Testis (tissue), 2 donors: ENCODE measurements at regions not wholly inside any gene's neighbourhood (a gene's known extent, or its start where the extent isn't known, plus 50 kb on each side); places are given as distances from the start of the nearest gene placed in this dataset.

ENCODE experiments used
- DNase-seq: peaks from one replicate; pipeline ENCODE4 v3.0.0-alpha.2; 2019
- H3K27ac ChIP-seq, 2 donors: fragments of 200-600 bp; sonication (generic); one replicate each; pipeline ENCODE4 v1.5.1; 2019
- H3K27me3 ChIP-seq: fragments of 200-600 bp; sonication (generic); one replicate; pipeline ENCODE4 v1.5.1; 2019
- H3K36me3 ChIP-seq: fragments of 200-600 bp; sonication (generic); one replicate; pipeline ENCODE4 v1.5.1; 2017; ENCODE audit warnings: low read depth; ENCODE audit errors: missing control alignments
- H3K4me1 ChIP-seq: fragments of 200-600 bp; sonication (generic); one replicate; pipeline ENCODE4 v1.5.1; 2019
- H3K4me3 ChIP-seq, 2 donors: fragments of 200-600 bp; sonication (generic); one replicate each; pipeline ENCODE4 v1.5.1; 2017 to 2019
- H3K9me3 ChIP-seq: fragments of 200-600 bp; sonication (generic); one replicate; pipeline ENCODE4 v1.5.1; 2017
- CTCF ChIP-seq, 3 experiments: fragments of 450-650 bp in 2 of 3; fragments of 200-600 bp in 1 of 3; sonication (generic) in 1 of 3; IDR thresholded peaks; one replicate each; pipeline ENCODE4 v1.5.1; 2016 to 2019; ENCODE audit warnings: antibody characterized with exemption in 3 of 3, mild to moderate bottlenecking in 2 of 3, moderate library complexity in 1 of 3
- POLR2A ChIP-seq: fragments of 450-650 bp; IDR thresholded peaks from one replicate; pipeline ENCODE4 v1.6.1; 2017; ENCODE audit warnings: antibody characterized with exemption, mild to moderate bottlenecking, moderate library complexity
- WGBS, 2 donors: methylation state at CpG; one replicate each; pipeline ENCODE4 v1.1.5; 2018; 5-methylcytosine and 5-hydroxymethylcytosine counted together
- intact Hi-C: fragments of 100-400 bp; cut with DNase I; formaldehyde crosslinking; loops from one replicate; pipeline ENCODE4 v1.15.1; 2023; ENCODE audit warnings: low total_unique reads

DNA sequence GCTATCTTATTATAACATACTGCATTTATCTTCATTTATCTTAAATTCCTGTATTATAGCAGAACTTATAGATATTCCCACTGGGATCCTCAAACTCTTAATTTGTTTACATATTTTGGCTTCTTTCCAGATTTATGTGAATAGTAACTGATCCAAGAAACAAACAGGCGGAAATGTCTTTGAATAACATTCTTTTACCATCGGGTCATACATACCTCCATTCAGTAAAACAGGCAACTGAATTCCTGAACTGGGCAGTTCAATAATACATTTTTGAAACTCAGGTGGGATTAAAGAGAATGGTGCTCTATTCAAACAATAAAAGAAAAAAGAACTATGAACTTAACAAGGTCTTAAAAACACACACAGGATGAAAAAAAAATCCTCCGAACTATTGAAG, 337.4 kb downstream of the CRPPA start:
- DNase-seq: no peak
- Histone ChIP-seq H3K4me3 (no peak overlapping the region), H3K36me3 (no peaks in the 10 kb centered on the region), H3K4me1 (no peaks in the 10 kb centered on the region), H3K27ac (no peak overlapping the region), H3K27me3 (no peaks in the 10 kb centered on the region), H3K9me3 (no peaks in the 10 kb centered on the region)
- intact Hi-C loops: no loop called here
- WGBS, 2 donors: 58 to 71% methylated on average over 3 of the region's 3 CpGs
- TF ChIP-seq CTCF (IDR thresholded peaks at IDR 0.05): no peak
- TF ChIP-seq POLR2A: no peak

GRCh38 chr7:16080131-16080530, 341.2 kb downstream of the CRPPA start:
- Histone ChIP-seq H3K4me1 (no peaks in the 10 kb centered on the region), H3K27ac (no peak overlapping the region), H3K27me3 (no peaks in the 10 kb centered on the region), H3K36me3 (no peaks in the 10 kb centered on the region), H3K4me3 (no peak overlapping the region), H3K9me3 (no peaks in the 10 kb centered on the region)
- TF ChIP-seq CTCF (IDR thresholded peaks at IDR 0.05) (no peak), POLR2A (no peak)
- DNase-seq: no peak
- intact Hi-C loops: no loop called here
- WGBS, 2 donors: 94 to 98% methylated on average over 2 of the region's 2 CpGs

GRCh38 chr7:16079723-16080122, 341.6 kb downstream of the CRPPA start:
- TF ChIP-seq POLR2A: no peak
- no peak for TF ChIP-seq CTCF (IDR thresholded peaks at IDR 0.05)
- intact Hi-C loops: loop anchor here (5.0 kb wide), 1 partner anchor 483 kb away; no protein-coding TSS in a partner anchor

GRCh38 chr7:16078076-16078952, 343.0 kb downstream of the CRPPA start:
- H3K36me3 ChIP-seq: no peaks in the 10 kb centered on the region
- WGBS, 2 donors: 26 to 31% methylated on average over 3 of the region's 3 CpGs
- H3K4me3 ChIP-seq: no peak overlapping the region
- peak; percentile 35 for DNase-seq
- no peak overlapping the region for H3K27ac ChIP-seq
- TF ChIP-seq POLR2A (no peak), CTCF (IDR thresholded peaks at IDR 0.05) (peak; percentile 47 to 66 (median 61))
- intact Hi-C loops: loop anchor here (5.0 kb wide), 1 partner anchor 484 kb away; no protein-coding TSS in a partner anchor
- no peaks in the 10 kb centered on the region for H3K27me3 ChIP-seq
- no peaks in the 10 kb centered on the region for H3K4me1 ChIP-seq
- H3K9me3 ChIP-seq: no peaks in the 10 kb centered on the region

More at GRCh38 chr7:16079723-16080122, 341.6 kb downstream of the CRPPA start:
- no peak for DNase-seq
- no peak overlapping the region for H3K4me3 ChIP-seq
- no peaks in the 10 kb centered on the region for H3K36me3 ChIP-seq
- no peaks in the 10 kb centered on the region for H3K4me1 ChIP-seq
- H3K27ac ChIP-seq: no peak overlapping the region
- H3K9me3 ChIP-seq: no peaks in the 10 kb centered on the region
- no peaks in the 10 kb centered on the region for H3K27me3 ChIP-seq
- 94 to 97% methylated on average over 3 of the region's 3 CpGs for WGBS, 2 donors
